HG03469 (cell line): ENCODE measurements at regions not wholly inside any gene's neighbourhood (a gene's known extent, or its start where the extent isn't known, plus 50 kb on each side); places are given as distances from the start of the nearest gene placed in this dataset.
"Not testable (repeated sequence)": the region's sequence is repeated elsewhere in the genome, so short reads cannot be mapped to it uniquely, and the experiment has no call there.

ENCODE experiments used
- ATAC-seq: cut with Tn5 transposase; IDR thresholded peaks from one replicate; pipeline ENCODE4 v1.9.1; 2021; ENCODE audit warnings: mild to moderate bottlenecking, moderate library complexity, moderate number of reproducible peaks; ENCODE audit not compliant: unreplicated experiment

DNA sequence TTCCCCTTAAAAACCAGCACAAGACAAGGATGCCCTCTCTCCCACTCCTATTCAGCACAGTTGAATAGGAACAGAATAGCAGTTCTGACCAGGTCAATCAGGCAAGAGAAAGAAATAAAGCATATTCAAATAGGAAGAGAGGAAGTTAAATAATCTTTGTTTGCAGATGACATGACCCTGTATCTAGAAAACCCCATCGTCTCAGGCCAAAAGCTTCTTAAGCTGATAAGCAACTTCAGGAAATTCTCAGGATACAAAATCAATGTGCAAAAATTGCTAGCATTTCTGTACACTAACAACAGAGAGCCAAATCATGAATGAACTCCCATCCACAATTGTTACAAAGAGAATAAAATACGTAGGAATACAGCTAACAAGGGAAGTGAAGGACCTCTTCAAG, 394.1 kb upstream of the NFIA start:
- ATAC-seq, result not testable (repeated sequence)

DNA sequence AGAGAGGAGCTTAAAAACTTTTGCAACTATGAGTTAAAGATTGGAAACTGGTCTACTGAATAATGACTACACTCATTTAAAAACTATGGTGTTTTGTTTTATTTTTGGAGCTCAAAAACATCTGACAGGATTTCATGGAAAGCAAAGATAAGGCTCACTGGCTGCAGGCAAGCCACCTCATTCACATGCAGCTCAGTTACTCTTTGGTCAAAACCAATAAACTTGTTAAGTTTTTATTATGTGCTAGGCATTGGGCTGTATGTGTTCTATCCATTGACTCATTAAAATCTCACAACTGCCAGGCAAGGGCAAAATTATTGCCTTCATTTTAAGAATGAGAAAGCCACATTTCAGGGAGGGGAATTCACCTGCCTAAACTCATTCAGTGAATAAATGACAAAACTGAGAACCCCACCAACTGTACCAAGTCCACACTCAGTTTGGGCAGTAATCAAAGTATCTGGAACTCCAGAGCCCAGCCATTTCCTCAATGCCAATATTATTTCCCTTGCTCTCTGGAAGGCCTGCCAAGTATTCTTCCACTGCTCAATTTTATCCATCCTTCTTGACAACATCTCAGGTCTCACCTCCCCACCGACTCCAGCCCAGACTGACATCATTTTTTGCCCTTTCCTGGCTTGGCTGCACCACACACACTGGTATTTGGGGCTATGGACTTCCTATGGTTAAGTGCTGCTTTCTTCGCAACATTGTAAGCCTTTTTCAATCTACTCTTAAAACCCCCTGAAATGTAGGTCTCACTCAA, 401.1 kb upstream of the NFIA start:
- ATAC-seq, result no peak

DNA sequence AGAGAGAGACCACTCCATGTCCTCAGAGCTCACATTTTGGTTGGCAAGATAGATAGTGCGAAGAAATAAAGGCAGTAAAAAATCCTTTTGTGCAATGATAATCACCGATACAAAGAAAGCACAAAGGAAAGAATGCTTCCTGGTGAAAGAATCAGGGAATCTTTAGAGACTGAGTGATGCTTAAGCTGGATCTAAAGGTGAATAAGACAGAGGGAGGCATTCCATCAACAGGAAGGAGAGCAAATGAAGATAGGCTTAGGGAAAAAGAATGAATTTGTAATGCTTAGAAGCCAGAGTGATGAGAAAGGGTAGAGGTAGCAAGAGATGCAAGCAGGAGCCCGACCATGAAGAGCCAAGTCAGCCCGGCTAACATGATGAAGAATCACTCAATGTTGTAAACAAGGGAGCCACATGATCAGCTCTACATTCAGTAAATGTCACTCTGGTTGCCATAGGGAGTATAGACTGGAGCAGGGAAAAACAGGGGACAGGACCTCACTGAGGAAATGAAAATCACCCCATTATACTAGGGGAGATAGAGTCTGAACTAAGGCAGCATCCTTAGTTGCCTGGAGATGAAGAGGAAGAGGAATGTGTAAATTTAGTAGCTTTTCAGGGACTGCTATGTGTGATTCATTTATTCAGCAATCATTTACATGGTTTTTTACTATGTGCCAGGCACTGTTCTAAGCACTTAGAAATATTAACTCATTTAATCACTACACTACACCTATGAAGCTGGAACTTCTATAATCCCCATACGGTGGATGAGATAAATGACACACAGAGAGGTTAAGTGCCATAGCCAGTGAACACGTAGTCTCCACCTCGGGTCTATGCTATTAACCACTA, 402.6 kb upstream of the NFIA start:
- no peak for ATAC-seq

DNA sequence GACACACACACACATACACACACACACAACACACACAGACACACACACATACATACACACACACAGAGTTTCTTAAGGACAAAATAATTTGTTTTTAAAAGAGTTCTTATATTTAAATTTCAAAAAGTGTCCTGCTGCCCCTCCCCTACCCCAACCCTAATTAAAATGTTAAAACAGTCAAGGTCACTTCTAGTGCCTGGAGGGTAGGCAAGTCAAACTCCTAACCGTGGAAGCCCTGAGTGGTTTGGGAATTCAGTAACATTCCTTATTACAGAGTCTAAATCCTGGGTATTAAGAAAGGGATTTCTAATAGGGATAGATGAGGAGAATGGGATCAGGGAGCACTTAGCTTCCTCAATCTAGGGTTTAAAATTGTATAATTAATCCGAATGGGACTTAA, 403.6 kb upstream of the NFIA start:
- no peak for ATAC-seq

DNA sequence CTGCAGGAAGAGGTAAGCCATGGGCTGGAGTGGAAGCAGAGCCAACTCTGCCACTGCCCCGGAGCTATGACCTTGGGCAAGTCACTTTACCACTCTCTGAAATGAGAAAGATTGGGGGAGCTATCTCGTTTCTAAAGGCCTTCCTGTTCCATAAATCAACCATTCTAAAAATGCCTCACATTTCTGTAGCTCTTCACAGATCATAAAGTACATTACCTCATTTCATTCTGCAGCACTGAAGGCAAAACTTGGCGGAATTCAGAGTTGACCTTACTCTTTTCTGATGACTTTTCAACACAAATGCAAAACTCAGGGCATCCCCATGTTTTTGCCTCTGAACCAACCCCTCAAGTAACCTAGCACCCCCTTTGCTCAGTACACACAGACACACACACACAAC, 404.0 kb upstream of the NFIA start:
- ATAC-seq, result no peak

DNA sequence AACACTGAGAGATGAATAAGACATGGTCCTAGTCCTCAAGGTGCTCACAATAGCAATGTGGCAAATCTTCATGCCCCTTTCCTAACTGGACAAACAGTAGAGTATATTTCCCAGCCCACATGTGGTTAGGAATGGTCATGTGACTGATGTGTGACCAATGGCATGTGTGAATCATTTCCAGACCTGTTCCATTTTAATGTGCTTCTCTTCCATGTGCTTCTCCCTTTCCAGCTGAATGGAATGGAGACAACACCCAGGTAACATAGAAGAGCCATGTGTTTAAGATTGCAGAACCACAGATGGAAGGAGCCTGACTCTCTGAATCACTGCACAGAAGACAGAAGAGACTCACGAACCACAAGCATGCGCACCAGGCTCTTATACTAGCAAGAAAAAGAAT, 409.9 kb upstream of the NFIA start:
- no peak for ATAC-seq

DNA sequence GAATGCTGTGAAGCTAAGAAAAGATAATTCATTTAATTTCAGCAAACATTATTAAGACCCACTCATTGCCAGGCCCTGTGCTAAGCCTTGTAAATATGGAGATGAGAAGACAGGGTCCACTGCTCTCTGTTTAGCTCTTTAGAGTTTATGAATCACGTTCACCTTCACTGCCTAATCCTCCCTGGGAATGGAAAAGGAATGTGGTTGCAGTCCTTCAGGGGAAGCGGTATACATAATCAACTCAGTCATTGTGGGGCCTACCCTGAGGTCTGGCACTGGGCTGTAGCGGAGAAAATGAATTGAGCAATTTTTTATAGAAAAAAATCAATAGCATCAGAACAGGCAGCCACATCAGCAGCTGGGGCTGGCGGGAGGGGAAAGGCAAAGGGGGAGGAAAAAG, 412.1 kb upstream of the NFIA start:
- ATAC-seq, result no peak

DNA sequence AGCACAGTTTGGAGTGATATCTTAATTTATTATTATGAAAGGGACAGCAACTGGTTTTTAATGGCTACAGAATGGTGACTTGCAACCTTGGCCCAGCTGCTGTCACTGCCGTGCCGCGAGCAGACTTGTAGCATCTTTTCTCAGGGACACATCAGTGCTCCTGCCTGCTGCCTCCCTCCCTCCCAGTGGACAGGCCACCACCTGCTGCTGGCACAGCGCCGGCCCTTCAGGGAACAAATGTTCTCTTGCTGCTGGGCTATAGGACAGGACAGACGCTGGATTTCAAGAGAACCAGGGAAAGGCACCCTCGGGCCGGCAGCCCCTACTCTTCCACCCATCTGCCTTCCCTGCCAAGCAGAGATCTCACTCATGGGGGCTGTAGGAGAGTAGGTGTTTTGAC, 413.8 kb upstream of the NFIA start:
- no peak for ATAC-seq

DNA sequence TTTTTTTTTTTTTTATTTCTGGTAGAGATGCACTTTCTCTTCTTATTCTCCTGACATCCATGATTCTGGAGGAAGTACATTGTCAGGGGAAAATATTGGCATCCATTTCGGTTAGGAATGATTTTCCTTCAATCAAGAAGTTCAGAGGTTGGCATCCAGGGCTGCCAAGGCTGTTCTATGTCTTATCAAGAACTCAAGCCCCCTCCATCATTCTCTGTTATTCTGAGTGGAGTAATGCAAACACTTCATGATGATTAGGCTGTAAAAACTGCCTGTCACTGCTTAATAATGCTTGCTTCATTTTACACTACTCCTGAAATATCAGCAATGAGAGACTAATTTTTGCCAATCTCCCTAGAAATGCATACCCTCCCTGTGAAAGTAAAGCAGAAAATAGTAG, 417.1 kb upstream of the NFIA start:
- ATAC-seq, result no peak

DNA sequence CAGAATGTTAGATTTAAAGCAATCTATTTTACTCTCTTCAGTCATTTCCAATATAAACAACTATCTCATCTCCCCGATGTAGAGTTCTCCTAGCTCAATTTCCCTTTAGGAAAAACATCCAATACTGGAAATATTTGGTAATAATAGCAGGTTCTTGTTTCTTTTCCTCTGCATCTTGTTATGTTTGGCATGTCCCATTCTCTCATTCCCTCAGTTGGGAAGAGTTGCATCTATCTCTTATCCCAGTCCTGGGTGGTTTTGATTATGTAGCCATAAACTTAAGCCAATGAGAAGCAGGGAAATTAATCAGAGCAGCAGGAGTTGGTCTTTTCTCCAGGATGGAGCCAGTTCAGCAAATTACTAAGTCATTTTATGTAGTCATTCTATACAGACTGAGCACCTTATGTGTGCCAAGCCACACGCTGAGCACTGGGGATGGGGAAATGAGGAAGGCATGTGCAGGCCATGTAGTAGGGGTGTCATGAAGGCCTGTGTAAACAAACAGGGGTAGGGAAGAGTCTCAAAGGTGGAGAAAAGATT, 418.2 kb upstream of the NFIA start:
- ATAC-seq, result no peak

DNA sequence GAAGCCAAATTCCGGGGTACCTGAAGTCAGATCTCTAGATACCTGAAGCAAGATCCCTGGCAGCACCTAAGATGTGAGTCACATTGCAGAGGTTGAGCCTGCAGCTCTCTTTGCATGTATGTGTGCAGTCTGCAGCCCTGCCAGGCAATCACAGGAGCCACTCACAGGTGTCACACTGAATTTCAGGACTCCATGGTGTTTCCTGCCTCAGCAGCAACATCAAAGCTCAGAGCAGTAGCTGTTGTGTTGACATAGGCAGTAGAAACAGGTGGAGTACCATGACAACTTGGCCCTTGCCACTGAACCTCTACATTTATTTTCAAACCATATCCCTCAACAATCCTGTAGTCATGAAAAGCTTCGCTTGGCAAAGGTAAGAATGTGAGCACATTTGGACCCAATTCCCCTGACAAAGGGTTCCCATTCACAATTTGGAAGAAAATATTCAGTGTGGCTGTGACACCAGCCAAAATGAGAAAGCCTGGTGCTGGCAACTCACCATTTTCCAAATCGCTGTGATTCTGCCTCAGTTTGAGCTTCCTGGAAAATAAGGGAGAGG, 419.8 kb upstream of the NFIA start:
- ATAC-seq, result no peak

DNA sequence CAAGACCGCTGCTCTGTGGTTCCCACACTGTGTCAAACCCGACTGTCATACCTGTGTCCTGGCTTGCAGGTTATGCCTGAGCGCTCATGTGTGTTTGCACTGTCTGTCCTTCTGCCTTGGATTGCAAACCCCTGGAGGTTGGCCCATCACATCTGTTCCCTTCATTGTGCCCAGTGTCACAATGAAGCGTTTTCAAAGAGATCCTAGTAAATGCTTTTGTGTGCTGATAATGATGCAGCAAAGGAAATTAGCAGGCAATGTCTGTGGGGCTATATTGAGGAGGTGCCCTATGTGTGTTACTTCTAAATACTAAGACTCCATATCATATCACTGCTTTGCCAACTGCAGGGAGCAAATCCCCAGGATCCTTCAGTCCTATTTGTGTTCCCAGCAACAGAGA, 424.4 kb upstream of the NFIA start:
- no peak for ATAC-seq

DNA sequence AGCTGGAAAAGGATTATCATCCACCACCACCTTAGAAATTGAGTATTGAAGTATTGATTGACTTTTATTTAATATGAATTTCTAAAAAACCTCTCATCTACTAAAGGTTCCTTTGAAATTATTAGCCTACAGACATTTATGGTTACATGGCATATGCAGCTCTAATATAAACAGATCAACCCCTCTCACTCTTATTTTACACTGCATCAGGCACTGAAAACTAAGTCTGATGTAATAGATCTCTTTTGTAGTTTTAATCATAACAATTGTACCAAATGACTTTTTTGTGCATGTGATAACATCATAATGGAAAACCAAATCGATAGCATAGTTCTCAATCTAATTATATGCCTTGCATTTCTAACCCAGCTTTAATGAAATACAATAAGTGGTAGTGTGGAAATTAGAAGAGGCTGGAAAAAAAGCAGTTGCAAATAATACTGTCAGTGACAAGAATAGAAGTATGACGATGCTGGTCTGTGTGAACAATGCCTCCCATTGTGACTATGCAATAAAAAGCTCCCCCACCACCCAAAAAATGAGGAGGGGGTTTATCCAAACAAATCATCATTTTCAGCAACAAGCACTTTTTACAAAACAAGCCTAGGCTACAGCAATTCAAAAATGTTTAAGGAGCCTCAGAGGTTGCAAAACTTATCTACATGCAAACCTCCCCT, 426.5 kb upstream of the NFIA start:
- ATAC-seq, result no peak

DNA sequence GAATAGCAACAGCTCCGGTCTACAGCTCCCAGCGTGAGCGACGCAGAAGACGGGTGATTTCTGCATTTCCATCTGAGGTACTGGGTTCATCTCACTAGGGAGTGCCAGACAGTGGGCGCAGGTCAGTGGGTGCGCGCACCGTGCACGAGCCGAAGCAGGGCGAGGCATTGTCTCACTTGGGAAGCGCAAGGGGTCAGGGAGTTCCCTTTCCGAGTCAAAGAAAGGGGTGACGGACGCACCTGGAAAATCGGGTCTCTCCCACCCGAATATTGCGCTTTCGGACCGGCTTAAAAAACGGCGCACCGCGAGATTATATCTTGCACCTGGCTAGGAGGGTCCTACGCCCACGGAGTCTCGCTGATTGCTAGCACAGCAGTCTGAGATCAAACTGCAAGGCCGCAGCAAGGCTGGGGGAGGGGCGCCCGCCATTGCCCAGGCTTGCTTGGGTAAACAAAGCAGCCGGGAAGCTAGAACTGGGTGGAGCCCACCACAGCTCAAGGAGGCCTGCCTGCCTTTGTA, 442.3 kb upstream of the NFIA start:
- not testable (repeated sequence) for ATAC-seq

DNA sequence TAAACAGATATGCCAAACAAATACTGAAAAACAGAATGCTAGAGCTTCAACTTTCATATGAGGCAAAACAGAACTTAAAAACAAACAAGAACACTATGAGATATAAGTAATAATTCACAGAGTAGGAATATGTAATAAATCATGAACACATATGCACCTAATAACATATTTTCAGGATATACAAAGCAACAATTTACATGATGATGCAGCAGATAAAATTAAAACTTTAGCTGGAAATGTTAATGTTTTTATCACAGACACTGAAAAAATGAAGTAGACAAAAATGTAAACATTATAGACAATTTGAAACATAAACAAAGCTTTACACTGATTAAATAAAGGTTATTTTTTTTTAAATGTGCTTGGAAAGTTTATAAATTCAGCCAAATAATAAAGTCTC, 443.1 kb upstream of the NFIA start:
- no peak for ATAC-seq

DNA sequence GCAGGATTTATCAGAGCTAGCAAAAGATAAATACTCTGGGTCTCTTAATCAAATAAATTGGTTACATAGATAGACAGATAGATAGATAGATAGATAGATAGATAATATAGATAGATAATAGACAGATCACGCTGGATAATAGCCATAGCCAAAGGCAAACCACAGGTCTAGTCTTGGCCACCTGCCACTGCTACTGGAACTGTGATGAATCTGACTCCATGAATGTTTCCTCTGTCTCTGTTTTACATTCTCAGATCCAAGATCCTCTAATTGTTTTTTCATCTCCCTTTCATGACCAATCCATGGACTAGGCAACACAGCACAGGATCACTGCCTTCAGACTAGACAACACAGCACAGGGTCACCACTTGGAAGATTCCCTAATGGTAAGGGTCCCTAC, 444.7 kb upstream of the NFIA start:
- ATAC-seq, result no peak

DNA sequence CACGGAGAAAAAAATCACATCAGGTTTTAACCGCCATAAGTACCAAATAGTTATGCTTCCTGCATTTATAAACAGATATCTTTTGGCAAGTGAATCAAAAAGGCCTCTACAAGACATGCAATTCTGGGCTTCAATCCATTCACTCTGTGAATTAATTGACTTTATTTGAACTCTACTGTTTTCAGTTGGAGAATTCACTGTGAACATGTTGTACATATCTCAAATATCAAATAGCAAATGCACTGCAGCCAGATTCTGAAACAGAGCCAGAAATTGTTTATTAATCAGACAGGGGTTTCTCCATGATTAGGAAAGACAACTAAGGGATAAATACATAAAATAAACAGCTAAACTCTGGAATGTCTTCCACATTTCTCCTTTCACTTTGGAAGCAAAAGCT, 445.4 kb upstream of the NFIA start:
- ATAC-seq, result no peak

DNA sequence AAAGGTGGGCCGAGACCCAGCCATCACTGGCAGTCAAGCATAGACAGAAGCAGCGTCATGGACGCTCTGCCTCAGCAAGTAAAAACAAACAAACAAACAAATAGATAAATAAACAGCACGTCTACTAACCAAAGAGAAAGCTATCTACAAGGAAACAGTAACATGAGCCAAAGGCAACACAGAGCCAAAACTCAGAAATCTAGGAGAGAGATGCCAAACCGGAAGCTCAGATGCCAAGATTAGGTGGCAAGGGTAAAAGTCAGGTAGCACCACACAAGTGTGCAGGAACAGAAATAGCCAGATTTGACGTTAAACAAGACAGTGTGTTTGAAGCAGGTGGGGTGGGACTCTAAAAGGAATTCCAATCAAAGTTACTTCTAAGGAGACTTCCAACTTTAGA, 448.3 kb upstream of the NFIA start:
- no peak for ATAC-seq

DNA sequence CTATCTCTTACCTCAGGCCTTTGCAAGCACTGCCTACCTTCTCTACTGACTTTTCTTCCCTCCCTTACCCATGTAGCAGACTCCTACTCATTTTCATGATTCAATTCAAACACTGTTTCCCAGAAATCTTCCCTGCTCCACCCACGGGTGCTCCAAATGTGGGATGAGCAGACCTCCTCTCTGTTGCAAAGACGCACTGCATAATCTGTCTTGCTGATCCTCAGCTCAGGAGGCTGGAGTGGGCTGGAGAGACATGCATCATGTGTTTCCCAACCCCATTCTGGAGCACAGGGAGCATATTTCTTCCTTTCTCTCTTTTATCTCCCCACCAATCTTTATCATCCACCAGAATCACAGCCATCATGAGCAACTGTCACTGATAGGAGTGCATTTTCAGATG, 459.9 kb upstream of the NFIA start:
- no peak for ATAC-seq

DNA sequence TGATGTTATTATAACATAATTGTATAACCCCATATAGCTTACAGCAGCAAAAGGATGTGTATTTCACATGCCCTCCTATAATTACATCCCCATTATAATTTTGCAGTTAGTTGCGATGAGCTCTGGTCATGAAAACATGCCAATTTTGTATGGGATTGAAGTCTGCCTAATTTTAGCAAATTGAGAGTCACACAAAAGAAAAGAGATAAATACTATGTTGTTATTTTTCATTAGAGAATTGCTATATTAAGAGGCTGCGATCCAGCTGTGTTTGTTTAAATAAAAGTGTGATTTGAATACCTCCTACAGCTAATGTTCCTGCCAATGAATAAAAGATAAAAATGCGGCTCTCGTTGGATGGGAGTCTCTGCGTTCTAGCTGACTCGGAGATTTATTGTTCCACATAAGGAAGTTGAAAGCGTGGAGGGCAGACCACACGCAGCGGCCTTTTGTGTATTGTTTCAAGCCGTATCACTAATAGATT, 461.0 kb upstream of the NFIA start:
- ATAC-seq, result no peak

DNA sequence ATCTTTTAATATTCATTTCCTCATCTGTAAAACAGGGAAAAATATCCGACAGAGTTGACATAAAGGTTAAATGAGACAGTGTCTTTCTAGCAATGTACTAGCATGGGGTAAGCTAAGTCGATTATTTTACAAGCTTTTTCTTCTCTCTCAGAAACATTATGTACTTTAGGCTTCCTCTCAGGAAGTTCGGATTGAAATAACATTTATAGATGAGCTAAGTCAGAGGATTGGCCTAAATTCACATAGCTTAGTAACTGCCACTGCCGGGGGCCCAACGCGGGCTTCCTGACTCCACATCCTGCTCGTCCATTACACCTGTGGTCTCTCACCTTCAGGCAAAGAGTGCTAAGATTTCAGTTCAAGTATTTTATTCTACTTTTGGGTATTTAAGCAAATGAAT, 462.3 kb upstream of the NFIA start:
- no peak for ATAC-seq
